NCI-H446 treated with DMSO at 0.1 percent for 48 hours (cell line): ENCODE measurements at regions not wholly inside any gene's neighbourhood (a gene's known extent, or its start where the extent isn't known, plus 50 kb on each side); places are given as distances from the start of the nearest gene placed in this dataset.

Source experiments
- DNase-seq: peaks from one replicate; lab custom pipeline; 2025; lab: John Stamatoyannopoulos, UW

DNA sequence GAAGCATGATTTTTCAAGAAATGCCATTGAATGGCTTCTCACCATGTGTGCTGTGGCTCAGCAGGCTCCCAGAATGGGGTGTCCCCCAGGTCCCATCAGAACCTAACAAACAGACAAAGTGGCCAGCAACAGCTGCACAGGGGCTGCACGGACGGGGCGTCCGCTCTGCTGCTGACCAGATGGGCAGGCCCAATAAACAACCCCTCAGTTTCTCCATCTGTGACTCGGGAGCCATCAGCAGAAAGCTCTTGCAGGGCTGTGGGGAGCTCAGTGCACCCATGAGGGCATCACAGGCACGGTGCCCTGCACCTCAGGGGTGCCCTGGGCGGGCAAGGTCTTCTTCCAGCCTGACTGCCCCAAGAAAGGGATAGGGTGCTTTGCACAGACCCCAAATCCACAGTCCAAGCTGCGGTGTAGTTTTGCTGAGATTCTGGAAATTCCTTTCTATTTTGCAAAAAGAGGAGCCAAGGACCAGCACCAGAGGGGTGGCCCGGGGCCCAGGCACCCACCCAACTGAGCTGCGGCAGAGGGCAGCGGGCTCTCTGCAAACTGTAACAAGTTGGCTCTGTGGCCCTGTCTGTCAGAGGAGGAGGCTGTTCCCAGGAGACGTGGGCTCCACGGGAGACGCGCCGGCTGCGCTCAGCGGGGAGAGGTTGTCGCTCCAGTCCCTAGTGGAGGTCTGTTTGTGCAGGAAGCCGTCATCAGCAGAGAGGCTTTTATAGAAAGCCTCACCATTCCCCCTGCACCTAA is 138.7 kb upstream of the PPP1R26 start:
- no peak for DNase-seq

DNA sequence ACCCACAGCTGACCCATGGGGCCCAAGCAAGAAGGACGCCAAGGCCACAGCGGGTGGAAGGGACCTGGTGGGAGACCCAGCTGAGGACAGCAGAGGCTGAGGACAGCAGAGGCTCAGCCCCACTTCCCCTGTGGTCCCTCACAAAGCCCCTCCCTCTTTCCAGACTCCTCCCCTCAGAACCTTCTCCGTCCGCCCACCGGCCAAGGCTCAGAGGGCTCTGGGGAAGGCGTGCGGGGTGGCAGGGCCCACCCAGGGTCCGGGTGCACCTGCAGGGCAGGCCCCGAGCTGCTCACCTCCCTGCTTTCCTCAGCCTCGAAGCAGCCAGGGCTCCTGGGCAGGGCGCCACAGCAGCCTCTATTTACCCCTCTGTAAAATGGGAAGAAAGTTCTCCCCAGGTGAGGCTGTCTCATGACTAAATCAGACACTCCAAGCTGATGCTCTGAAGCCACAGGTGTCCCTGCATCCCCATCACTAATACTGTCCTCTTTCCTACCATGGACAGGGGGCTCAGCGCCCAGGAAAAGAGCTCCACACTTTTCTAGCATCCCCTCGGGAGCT is 137.9 kb upstream of the PPP1R26 start:
- no peak for DNase-seq

DNA sequence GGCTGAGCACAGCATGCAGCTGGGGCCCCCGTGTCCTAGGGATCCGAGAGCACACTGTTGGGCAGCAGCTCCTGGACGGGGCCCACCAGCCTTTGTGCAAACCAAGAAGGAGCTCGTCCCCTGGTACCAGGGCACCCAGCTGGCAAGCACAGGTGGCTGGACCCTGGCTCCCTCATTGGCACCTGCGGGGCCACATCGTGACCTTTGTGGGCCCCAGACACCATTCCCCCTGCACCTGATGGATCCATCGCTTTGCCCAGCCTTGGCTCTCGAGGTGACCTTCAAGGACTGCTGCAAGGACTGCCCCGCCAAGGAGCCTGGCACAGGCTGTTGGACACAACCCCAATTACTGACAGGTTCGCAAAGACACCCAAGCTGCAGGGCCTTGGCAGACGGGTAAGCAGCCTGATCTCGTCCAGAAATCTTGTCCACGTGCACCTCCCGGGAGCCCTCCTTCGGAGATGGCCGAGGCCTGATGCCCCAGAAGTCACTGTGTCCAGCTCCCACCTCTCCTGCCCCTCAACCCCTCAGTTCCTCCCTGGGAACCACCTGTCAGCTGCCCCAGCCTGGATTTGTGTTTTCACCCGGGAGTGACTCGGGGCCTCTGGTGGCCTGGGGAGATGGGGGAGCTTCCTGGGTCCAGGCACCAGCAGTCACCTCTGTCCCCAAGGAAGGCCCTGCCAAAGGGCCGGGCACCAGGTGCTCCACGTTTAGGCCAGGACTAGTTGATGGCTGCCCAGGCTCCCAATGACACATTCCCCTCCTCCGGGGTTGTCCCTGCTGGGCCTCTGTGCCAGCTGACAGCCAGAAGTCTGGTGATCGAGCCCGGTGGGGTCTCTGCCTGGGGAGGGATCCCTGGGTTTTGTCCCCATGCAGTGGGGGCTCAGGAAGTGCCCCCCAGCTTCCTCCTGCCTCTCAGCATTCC is 137.1 kb upstream of the PPP1R26 start:
- no peak for DNase-seq

DNA sequence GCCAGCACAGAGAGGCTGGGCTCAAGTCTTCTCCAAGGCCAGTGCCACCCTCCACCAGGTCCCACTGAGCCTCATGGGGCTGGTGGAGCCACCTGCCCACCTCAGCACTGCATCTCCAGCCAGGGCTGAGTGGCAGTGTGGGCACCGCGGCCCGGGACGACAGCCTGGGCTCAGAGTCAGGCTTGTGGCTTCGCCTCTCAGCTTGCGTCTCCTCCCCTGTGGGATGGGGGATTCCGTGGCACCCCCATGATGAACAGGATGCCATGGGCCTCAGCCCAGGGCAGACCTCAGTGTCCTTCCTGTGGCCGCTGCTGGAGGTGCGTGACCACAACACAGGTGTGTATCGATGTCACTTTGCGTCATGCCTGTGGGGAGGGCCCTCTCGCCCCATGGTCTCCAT is 136.4 kb upstream of the PPP1R26 start:
- no peak for DNase-seq

DNA sequence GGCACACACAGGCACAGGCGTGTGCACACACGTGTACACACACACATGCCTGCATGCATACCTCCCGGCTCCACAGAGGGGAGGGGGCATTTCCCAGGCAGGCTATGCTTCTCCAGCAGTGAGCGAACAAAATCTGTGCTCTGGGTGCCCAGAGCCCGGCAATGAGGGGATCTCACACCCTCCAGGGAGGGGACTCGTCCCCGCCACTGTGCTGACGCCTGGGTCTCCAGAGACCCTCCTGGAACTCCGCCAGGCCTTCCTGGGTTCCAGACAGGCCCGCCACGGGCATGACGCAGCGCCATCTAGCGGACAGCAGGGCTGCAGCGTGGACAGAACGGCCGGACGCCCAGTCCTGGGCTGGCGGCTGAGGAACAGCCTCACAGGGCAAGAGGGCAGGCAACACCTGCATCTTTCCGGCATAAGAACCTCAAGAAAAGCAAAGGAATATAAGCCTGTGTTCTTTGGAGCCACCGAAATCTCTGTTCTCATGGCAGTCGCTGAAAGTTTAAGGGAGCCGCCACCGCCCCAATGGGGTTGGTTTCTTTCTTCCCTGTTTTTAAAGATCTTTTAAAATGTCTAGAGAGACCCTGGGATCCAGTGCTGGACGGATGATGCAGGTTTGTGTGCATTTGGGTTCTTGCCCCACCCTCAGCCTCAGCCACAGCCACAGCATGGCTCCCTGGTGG is 135.6 kb upstream of the PPP1R26 start:
- no peak for DNase-seq

DNA sequence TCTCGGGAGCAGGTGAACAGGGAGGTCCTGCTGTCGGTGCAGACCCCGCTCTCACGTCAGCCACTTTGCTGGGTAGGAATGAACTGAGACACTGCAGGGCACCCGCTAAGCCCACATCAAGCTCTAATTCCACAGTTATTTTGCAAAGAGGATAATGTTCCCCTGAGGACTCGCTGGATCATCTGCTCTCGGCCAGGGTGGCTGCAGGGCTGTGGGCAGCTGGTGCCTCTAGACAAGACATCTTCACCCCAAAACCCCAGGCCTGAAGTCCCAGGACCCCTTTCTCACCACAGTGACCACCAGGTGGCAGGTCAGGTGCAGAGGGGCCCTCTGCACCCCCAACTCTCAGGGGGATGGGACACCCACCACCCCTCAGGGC is 135.1 kb upstream of the PPP1R26 start:
- no peak for DNase-seq

DNA sequence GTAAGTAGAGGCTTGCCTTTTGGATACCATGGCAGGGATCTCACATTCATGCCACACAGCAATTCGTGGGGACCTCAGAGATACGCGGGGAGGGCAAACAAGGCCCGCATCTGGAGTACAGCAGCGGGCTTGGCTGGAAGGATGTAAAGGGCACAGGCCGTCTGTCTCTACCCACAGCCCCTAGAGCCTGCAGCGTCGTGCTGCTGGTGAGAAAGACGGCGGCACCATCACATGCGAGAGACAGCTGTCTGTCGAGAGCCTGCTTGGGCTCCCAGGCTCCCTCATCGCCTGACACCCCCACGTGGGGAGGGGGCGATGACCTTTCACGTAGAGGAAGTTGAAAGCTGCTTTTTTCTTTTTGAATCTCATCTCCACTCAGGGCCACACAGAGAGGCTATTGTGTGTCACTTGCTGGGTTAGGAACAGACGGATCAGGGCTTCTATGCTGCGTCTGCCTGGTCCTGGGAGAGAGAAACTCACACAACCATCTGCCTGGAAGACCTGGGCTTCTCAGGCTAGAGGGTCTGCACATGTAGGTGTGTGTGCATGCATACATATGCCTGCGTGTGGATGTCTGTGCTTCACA is 134.6 kb upstream of the PPP1R26 start:
- DNase-seq, result no peak

DNA sequence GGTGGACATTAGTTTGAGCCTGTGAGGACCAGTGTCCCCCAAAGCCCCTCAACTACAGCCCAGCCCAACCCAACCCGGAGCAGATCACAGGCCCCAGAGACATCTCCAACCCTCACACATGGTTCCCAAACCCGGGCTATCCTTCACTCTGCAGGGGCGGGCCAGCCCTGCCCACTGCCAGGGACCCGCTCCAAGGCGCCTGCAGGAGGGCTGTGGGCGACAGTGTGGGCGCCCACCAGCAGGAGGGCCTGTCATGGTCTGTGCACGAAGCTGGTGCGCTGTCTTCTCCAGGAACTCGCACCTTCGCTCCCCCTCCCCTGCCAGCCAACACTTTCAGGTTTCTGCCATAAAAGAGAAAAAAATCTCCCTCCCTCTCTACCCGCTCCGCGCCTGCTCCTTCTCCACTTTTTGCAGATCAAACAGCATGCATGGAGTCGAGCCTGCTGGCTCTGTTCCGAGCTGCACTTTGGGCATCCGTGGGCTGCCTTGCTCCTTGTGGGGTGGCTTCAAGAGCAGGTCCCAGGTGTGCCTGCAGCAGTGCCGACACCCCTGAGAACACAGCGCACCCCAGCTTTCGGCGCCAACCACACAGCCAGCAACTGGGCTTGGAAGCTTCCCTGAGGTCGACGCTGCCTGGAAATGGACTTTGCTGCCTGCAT is 133.7 kb upstream of the PPP1R26 start:
- DNase-seq, result no peak

DNA sequence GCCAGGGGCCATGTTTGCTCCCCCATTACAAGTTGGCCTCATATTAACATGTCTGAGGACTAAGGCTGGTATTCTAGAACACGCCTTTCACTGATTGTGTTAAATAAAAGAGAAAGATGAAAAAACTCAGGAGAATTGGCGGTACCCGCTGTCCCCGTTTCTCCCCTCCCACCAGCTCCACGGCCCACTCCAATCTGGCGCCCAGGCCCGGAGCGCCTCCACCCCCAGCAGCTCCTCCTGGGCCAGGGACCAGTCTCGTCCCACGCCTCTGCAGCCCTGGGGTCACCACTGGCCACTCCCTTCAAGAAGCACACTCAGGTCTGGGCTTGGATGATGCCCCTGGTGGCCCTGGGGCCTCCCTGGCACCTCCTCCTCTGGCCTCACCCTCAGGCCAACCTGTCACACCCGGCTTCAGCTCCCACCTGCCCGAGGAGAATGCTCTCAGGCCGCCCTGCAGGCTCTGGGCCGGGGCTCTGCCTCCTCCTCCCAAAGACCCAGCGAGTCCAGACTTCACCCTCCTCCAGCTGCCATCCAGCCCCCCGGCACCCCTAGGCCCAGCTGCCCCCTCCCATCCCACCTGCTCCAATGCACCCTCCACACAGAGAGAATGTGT is 133.0 kb upstream of the PPP1R26 start:
- no peak for DNase-seq

DNA sequence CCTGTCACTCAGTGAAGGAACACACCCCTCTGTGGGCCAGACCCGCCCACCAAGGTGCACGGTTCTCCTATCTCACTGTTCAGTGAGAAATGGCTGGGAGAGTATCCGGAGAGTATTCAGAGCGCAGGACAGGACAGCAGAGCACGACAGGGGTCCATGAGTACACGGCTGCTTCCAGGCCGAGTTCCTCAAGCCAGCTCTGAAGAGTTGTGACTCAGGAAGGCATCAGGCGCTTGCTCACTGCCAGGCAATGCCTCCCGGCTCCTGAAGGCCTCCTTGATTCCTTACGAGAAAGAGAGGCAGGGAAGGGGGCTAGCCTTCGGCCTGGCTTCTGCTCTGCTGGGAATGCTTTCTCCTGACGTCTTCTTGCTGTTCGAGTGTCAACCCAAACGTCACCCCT is 132.1 kb upstream of the PPP1R26 start:
- no peak for DNase-seq

DNA sequence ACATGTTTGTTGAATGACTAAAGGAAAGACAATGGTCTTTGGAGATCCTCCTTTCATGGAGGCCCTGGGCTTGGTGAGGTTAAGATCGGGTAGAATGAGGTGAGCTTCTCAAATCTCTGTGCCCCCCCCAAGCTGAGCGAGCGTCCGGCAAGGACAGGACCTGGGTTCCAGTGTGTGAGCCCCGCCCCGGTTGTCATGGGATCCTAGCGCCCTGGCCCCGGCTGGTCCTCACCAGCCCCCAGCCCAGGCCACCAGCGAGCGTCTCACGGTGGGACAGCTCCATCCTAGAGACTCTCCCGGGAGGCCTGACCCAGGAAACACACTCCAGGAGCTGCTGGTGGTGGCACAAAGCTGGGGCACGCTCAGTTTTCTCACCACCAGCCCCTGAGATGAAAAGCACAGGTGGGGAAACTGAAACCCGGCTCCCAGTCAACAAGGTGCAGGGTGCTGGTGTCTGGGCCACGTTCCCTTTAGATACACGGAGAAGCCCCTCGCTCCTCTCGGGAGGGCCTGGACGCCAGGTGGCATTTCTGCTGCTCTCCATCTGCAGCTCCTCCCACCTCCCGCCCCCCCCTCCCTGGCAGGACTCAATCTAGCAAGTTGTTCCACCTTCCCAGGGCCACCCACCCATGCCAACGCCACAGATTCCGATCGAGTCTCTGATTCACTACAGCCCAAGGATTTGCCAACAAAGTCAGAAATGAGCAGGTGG is 131.3 kb upstream of the PPP1R26 start:
- no peak for DNase-seq

DNA sequence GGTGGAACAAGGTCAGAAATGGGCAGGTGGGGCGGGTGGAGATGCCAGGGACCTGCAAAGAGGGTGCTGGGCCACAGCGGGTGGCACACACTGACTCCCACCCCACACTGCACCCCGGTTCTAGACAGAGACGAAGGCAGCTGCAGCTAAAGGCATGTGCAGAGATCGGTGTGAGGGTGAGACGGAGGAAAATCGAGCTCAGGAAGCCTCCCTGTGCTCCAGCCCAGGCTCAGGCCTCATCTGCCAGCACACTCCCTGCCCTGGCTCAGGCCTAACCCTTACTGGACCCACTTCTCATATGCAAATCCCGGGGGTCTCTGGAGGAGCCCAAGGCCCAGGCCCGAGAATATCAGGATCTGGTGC is 130.8 kb upstream of the PPP1R26 start:
- DNase-seq, result no peak

DNA sequence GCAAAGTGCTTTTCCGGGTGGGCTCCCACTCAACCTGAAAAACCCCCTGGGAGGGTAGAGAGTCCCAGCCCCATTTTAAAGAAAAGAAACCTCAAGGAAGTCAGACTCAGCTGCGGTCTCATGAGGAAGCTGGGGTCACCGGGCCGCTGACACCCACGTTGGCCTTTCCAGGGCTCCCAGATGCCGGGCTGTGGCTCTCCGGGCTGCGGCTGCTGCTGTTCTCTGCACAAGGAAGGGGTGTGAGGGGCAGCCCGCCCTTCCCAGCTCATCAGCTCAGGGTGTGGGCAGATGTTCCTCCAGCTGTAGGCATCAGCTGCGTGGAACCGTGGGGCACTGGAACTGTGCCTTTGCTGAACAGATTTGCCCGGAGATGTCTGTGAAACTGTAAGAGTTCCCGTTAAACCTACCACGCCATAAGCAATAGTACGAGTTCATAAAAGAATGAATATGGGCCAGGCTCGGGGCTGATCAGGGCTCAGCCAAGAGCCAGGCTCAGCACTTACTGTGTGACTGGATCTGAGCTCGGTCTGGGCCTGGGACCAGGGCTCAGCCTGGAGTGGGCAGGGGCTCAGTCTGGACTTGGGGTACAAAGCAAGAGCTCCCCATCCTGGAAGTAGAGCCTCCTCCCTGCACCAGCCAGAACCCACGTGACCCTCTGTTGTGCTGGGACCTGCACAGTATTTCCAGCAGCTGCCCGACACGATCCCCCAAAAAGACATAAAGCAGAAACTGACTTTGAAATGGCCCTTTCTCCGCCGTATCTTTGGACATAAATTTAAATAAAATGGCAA is 130.2 kb upstream of the PPP1R26 start:
- no peak for DNase-seq

DNA sequence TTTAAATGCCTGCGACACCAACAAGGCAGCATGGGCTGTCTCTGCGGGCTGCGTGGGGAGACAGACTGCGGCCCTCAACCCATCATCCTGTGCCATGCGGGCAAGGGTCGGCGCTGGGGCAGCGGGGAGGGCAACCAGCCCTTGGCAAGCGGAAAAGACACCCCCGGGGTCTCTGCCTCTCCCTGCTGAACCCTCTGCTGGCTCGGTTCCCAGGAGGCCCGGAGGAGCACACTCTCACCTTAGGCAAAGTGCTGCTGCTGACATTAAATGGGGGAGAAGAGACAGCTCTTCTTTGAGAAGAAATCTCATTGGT is 129.6 kb upstream of the PPP1R26 start:
- no peak for DNase-seq

DNA sequence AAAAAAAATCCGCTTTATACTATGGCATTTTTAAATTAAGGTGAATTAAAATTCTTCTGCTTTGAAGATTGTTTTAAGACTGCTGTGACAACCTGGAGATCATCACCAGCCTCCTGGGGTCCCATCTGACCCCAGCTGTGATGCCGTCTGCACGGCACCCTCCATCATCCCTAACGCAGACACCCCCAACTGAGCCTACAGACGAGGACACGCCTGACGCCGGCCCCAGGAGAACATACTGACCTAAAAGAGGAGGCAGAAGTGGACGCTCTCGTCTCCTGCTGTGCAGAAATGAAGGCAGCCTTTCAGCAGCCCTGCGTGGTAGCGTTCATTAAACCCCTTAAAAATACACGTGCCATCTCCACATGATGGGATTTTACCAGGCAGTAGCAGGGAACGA is 125.6 kb upstream of the PPP1R26 start:
- DNase-seq, result no peak

DNA sequence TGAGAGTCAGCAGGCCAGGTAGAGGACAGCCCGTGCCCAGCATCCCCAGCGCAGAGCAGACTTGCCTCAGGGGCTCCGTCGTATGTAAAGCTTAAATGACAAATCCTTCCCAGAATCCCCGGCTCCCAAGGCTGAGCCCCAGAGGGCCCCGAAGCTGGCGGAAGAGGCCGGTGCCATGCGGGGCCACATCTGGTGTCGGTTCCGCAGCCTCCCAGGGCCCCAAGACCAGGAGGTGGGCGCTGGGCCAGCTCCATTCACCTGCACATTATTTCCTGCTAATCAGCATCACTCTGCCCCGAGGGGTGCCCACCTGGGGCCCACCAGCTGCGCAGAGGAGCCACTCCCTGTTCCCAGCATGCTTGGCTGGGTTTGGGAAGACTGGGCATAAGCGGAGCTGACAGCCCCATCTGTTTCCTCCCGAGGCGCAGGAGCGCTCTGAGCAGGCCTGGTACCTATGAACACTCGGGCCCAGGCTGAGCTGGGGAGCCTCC is 124.0 kb upstream of the PPP1R26 start:
- DNase-seq, result no peak

DNA sequence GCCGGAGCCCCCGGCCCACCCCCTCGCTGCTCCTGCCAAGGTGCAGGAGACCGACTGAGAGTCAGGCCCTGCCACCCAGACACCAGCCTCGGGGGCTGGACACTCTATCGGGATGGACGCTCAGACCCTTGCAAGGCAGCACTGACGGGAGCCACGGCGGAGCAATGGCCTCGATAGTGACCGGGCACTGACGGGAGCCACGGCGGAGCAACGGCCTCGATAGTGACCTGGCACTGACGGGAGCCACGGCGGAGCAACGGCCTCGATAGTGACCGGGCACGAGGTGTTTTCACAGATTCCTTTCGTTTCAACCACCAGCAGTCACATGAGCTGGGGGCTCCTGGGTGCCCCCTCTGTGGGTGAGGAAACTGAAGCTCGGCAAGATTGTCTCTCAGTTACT is 123.6 kb upstream of the PPP1R26 start:
- no peak for DNase-seq

DNA sequence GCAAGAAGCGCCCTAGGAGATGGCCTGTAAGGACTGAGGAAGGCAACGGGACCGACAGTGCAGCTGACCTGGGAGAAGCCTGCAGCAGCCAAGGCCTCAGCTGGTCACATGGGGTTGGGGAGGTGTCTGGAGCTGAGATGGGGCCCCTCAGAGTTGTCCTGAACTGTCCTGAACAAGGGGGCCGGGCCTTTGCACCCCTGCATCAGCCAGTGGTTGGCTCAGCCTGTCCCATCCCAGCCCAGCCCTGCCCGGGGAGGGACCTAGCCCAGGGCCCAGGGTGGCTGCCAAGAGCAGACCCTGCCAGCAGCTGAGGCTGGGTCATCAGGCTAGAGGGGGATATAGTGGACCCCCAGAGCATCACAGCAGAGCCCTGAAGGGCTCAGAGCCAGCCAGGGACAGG is 122.8 kb upstream of the PPP1R26 start:
- no peak for DNase-seq

DNA sequence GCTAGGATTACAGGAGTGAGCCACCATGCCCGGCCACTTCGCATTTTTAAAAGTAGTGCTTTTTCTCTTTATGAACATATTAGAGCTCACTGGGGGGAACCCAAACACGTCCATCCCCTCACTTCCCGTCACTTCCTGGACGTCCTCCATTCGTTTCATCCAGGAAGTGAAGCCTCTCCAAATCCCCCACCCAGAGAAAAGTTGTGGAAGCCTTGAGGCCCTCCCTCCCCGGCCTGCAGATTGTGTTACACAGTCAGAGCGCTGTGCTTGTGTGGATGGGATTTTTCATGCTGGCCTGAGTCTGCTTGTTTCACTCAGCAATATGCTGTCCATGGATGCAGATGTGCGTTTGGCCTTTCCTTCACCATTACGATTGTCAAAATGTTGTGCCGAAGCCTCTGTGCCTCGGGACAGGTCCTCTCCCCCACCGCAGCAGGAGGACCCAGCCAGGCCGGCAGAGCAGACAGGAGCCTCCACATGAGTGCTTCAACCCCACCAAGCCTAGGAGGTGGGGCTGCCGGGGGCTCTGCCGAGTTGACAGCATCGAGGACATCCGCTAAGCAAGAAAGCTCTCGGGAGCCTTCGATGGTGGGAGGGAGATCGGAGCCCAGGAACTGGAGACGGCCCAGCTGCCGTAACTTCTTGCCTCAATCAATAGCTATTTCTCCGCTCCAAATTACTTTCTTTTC is 121.6 kb upstream of the PPP1R26 start:
- DNase-seq, result no peak
